DOHH2 (cell line): ENCODE measurements at regions not wholly inside any gene's neighbourhood (a gene's known extent, or its start where the extent isn't known, plus 50 kb on each side); places are given as distances from the start of the nearest gene placed in this dataset.

Experiments
- H3F3A ChIP-seq: fragments of 200-600 bp; sonication (generic), shearing (Covaris generic); 2 replicates; pipeline ENCODE4 v1.6.0; 2016; ENCODE audit warnings: antibody characterized with exemption, mild to moderate bottlenecking; ENCODE audit not compliant: control insufficient read depth, insufficient read depth
- H3K27ac ChIP-seq: fragments of 200-600 bp; sonication (generic); 2 replicates; pipeline ENCODE4 v1.5.1; 2014; ENCODE audit warnings: low read depth, mild to moderate bottlenecking, low read length, moderate library complexity
- H3K27me3 ChIP-seq: fragments of 200-600 bp; sonication (generic); 2 replicates; pipeline ENCODE4 v1.6.1; 2014; ENCODE audit warnings: mild to moderate bottlenecking, low read length, mixed read lengths; ENCODE audit not compliant: control insufficient read depth
- H3K36me3 ChIP-seq: fragments of 200-600 bp; sonication (generic); 2 replicates; pipeline ENCODE4 v1.6.1; 2014; ENCODE audit warnings: mild to moderate bottlenecking, low read length, moderate library complexity, mixed read lengths; ENCODE audit not compliant: control insufficient read depth
- H3K4me1 ChIP-seq: fragments of 200-600 bp; sonication (generic); 2 replicates; pipeline ENCODE4 v1.6.1; 2014; ENCODE audit warnings: mild to moderate bottlenecking, low read length, mixed read lengths; ENCODE audit not compliant: control insufficient read depth
- H3K4me2 ChIP-seq: fragments of 200-600 bp; sonication (generic); 2 replicates; pipeline ENCODE4 v1.6.0; 2014; ENCODE audit warnings: mild to moderate bottlenecking, low read length, moderate library complexity
- H3K4me3 ChIP-seq: fragments of 200-600 bp; sonication (generic); 2 replicates; pipeline ENCODE4 v1.5.1; 2014; ENCODE audit warnings: mild to moderate bottlenecking, low read length, mixed read lengths
- H3K79me2 ChIP-seq: fragments of 200-600 bp; sonication (generic); 2 replicates; pipeline ENCODE4 v1.6.1; 2014; ENCODE audit warnings: mild to moderate bottlenecking, low read length, mixed read lengths; ENCODE audit not compliant: control insufficient read depth
- H3K9me2 ChIP-seq: fragments of 200-600 bp; sonication (generic); replicated peaks from 2 replicates; pipeline ENCODE4 v1.6.1; 2014; ENCODE audit warnings: mild to moderate bottlenecking, low read length, mixed read lengths; ENCODE audit not compliant: control insufficient read depth
- H3K9me3 ChIP-seq: fragments of 200-600 bp; sonication (generic); 2 replicates; pipeline ENCODE4 v1.6.1; 2014; ENCODE audit warnings: antibody characterized with exemption, low read length, mixed read lengths; ENCODE audit not compliant: control insufficient read depth, insufficient read depth
- H4K20me1 ChIP-seq: fragments of 200-600 bp; sonication (generic); 2 replicates; pipeline ENCODE4 v1.6.0; 2014; ENCODE audit warnings: low read depth, mild to moderate bottlenecking, antibody characterized with exemption, low read length, moderate library complexity; ENCODE audit not compliant: control insufficient read depth, insufficient read depth
- CTCF ChIP-seq: fragments of 200-600 bp; sonication (generic); IDR thresholded peaks from one replicate; pipeline ENCODE4 v1.5.1; 2014; ENCODE audit warnings: antibody characterized with exemption, mild to moderate bottlenecking, low read depth, low read length; ENCODE audit not compliant: poor library complexity, severe bottlenecking
- EZH2phosphoT487 ChIP-seq: fragments of 200-600 bp; sonication (generic); IDR thresholded peaks from 2 replicates; pipeline ENCODE4 v1.6.1; 2017; ENCODE audit warnings: borderline replicate concordance, mild to moderate bottlenecking, antibody characterized with exemption, low read length, moderate library complexity, mixed read lengths

- TF ChIP-seq CTCF (no peak), EZH2phosphoT487 (no peak)
- Histone ChIP-seq H3K27ac (no peak overlapping the region), H3K79me2 (no peaks in the 10 kb centered on the region), H3K9me2 (no peaks in the 10 kb centered on the region), H4K20me1 (no peaks in the 10 kb centered on the region), H3F3A (no peaks in the 10 kb centered on the region), H3K27me3 (peaks cover 8% of the 10 kb centered on the region; the same call in 1 of the 2 replicates), H3K4me3 (no peak overlapping the region), H3K4me1 (no peaks in the 10 kb centered on the region), H3K36me3 (no peaks in the 10 kb centered on the region), H3K4me2 (no peak overlapping the region), H3K9me3 (no peaks in the 10 kb centered on the region)
These were observed 99.0 kb upstream of the WLS start for GRCh38 chr1:68331117-68331865.

DNA sequence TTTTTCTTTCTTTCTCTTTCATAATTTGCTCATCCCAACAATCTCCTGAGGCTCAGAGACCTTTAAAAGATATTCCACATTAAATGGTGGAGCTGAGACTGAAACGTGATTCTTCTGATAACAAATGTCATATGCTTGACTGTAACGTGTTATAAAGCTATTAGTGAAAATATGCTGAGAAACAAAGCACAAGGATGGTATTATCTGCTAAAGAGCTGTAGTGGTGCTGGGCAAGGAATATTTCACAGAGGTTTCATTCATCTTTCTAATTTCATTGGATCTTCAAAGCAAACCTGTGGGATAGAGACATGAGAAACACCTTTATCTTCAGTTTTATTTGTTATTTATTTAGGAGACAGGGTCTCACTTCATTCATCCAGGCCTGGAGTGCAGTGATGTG, 98.1 kb upstream of the WLS start:
- Histone ChIP-seq H3K27me3 (peaks cover 8% of the 10 kb centered on the region; the same call in 1 of the 2 replicates), H4K20me1 (no peaks in the 10 kb centered on the region), H3F3A (no peaks in the 10 kb centered on the region), H3K4me3 (no peak overlapping the region), H3K79me2 (no peaks in the 10 kb centered on the region), H3K4me2 (no peak overlapping the region), H3K27ac (no peak overlapping the region), H3K4me1 (no peaks in the 10 kb centered on the region), H3K9me3 (no peaks in the 10 kb centered on the region), H3K36me3 (no peaks in the 10 kb centered on the region), H3K9me2 (no peaks in the 10 kb centered on the region)
- TF ChIP-seq CTCF: no peak
- no peak for TF ChIP-seq EZH2phosphoT487

DNA sequence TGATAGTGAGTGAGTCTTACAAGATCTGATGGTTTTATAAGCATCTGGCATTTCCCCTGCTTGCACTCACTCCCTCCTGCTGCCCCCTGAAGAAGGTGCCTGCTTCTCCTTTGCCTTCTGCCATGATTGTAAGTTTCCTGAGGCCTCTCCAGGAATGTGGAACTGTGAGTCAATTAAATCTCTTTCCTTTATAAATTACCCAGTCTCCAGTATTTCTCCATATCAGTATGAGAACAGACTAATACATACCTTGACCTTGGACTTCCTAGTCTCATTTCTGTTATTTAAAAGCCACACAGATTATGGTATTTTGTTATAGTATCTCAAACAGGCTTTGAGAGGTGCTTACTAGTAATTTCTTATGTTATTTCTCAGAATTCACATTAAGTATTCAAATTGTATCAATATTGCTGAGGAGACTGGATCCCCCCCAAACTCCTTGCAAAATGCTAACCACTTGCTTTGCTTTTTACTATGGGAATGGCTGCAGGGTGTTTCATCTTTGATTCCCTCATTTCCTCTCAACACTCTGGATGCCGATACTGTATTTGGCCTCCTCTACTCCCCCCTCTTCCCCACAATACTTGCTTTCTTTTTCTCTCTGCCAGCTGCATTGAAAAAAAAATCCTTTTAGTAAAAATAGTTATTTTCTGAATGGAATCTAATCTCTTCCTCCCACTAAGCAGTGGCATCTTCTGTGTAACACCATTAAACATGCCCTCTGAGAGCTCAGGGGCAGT, 96.9 kb upstream of the WLS start:
- TF ChIP-seq CTCF: no peak
- no peak for TF ChIP-seq EZH2phosphoT487
- Histone ChIP-seq H3K27ac (no peak overlapping the region), H3K9me3 (no peaks in the 10 kb centered on the region), H3K27me3 (peaks cover 8% of the 10 kb centered on the region; the same call in 1 of the 2 replicates), H3F3A (no peaks in the 10 kb centered on the region), H3K79me2 (no peaks in the 10 kb centered on the region), H3K4me2 (no peak overlapping the region), H3K4me1 (no peaks in the 10 kb centered on the region), H3K9me2 (no peaks in the 10 kb centered on the region), H3K4me3 (no peak overlapping the region), H3K36me3 (no peaks in the 10 kb centered on the region), H4K20me1 (no peaks in the 10 kb centered on the region)
